Activated naive CD8-positive, alpha-beta T cell (primary cell): ENCODE measurements at regions not wholly inside any gene's neighbourhood (a gene's known extent, or its start where the extent isn't known, plus 50 kb on each side); places are given as distances from the start of the nearest gene placed in this dataset.
"Not testable (repeated sequence)": the region's sequence is repeated elsewhere in the genome, so short reads cannot be mapped to it uniquely, and the experiment has no call there.

Source experiments
- H3K27ac Mint-ChIP-seq: one replicate; pipeline ENCODE4 v1.8.0; 2021; ENCODE audit warnings: mixed read lengths
- H3K27me3 Mint-ChIP-seq: one replicate; pipeline ENCODE4 v1.8.0; 2021; ENCODE audit warnings: mixed read lengths
- H3K36me3 Mint-ChIP-seq: one replicate; pipeline ENCODE4 v1.8.0; 2021; ENCODE audit warnings: mixed read lengths
- H3K4me1 Mint-ChIP-seq: one replicate; pipeline ENCODE4 v1.8.0; 2021; ENCODE audit warnings: low read depth, mixed read lengths
- H3K4me3 Mint-ChIP-seq: one replicate; pipeline ENCODE4 v1.8.0; 2021; ENCODE audit warnings: mild to moderate bottlenecking, mixed read lengths
- H3K9me3 Mint-ChIP-seq: one replicate; pipeline ENCODE4 v1.8.0; 2021; ENCODE audit warnings: low read depth, mixed read lengths

DNA sequence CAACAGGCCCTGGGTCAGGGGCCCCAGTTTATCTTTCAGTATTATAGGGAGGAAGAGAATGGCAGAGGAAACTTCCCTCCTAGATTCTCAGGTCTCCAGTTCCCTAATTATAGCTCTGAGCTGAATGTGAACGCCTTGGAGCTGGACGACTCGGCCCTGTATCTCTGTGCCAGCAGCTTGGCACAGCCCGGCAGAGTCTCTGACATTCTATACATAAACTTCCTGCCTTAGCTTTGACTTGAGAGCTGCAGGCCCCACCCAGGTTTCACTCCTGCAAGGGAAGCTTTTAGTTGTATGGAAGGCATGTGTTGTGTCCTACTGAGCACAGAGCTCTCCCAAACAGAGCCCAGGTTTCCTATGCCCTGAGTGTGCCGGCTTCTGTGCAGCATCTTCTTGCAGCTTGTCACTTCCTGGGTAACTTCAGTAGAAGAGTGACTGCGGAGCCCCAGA, 205.6 kb upstream of the PRSS58 start:
- Mint-ChIP-seq H3K4me3 (peak overlapping the region; percentile 80), H3K36me3 (no peaks in the 10 kb centered on the region), H3K27ac (peak overlapping the region; percentile 96), H3K9me3 (no peaks in the 10 kb centered on the region), H3K27me3 (no peaks in the 10 kb centered on the region), H3K4me1 (peaks cover 63% of the 10 kb centered on the region)

- no peaks in the 10 kb centered on the region for H3K36me3 Mint-ChIP-seq
- H3K27me3 Mint-ChIP-seq = no peaks in the 10 kb centered on the region
- H3K4me1 Mint-ChIP-seq = peaks cover 54% of the 10 kb centered on the region
- H3K9me3 Mint-ChIP-seq = no peaks in the 10 kb centered on the region
- no peak overlapping the region for H3K4me3 Mint-ChIP-seq
- H3K27ac Mint-ChIP-seq = peak overlapping the region; percentile 96
These were observed 203.6 kb upstream of the PRSS58 start for GRCh38 chr7:142461437-142461836.

GRCh38 chr7:142460402-142461117, 202.7 kb upstream of the PRSS58 start:
- H3K4me1 Mint-ChIP-seq = peaks cover 51% of the 10 kb centered on the region
- H3K9me3 Mint-ChIP-seq = no peaks in the 10 kb centered on the region
- H3K4me3 Mint-ChIP-seq = no peak overlapping the region
- no peaks in the 10 kb centered on the region for H3K36me3 Mint-ChIP-seq
- H3K27me3 Mint-ChIP-seq = no peaks in the 10 kb centered on the region
- peak overlapping the region; percentile 4 for H3K27ac Mint-ChIP-seq

DNA sequence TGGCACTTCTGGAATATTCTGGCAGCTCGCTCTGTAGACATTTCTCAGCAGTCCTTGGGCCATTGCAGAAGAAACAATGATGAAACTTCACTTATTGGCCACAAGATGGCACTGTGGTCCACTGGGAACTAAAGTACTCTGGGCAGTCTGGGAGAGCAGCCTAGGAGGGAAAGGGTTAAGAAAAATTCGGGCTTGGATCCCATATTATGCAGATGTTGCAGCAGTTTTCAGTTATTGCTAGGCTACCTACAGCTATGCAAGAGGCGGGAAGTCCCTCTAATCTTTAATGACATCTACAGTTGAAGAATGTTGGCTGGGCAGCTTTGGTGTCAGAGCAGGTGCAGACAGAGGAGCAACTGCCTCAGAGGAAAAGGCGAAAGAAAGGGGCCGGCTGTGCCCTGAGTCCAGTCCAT, 201.7 kb upstream of the PRSS58 start:
- Mint-ChIP-seq H3K27me3 (no peaks in the 10 kb centered on the region), H3K27ac (peak overlapping the region; percentile 74), H3K4me3 (peak overlapping the region; percentile 31), H3K4me1 (peaks cover 48% of the 10 kb centered on the region), H3K36me3 (no peaks in the 10 kb centered on the region), H3K9me3 (no peaks in the 10 kb centered on the region)

DNA sequence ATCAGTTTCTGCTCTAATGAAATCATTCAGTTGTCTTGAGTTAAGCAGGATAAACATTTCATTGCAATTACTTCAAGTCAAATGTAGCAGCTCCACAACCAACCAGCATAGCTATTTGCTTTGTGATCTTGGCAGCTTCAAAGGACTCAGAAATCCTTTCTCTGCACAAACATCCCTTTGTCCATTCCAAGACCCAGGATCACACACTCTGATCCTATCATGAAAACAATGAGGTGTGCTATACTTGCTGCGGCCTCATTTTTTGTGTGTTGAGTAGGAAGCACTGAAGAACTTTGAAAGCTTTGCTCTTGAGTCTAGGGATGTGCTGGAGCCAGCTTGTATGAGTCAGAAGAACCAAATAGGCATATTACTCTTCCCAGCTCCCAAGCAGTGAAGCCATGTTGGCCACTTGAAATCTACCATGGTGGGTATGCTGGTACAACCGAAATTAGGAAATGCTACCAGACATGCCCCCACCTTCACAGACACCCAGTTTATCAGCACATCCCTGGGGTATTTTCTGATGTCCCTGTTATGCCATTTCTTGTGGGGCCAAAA, 199.4 kb upstream of the PRSS58 start:
- Mint-ChIP-seq H3K4me1 (peaks cover 28% of the 10 kb centered on the region), H3K27ac (no peak overlapping the region), H3K9me3 (no peaks in the 10 kb centered on the region), H3K36me3 (no peaks in the 10 kb centered on the region), H3K4me3 (no peak overlapping the region), H3K27me3 (no peaks in the 10 kb centered on the region)

GRCh38 chr7:142455392-142455791, 197.5 kb upstream of the PRSS58 start:
- no peaks in the 10 kb centered on the region for H3K36me3 Mint-ChIP-seq
- H3K4me3 Mint-ChIP-seq = peak overlapping the region; percentile 69
- H3K27ac Mint-ChIP-seq = peak overlapping the region; percentile 34
- H3K4me1 Mint-ChIP-seq = peaks cover 23% of the 10 kb centered on the region
- no peaks in the 10 kb centered on the region for H3K27me3 Mint-ChIP-seq
- no peaks in the 10 kb centered on the region for H3K9me3 Mint-ChIP-seq

DNA sequence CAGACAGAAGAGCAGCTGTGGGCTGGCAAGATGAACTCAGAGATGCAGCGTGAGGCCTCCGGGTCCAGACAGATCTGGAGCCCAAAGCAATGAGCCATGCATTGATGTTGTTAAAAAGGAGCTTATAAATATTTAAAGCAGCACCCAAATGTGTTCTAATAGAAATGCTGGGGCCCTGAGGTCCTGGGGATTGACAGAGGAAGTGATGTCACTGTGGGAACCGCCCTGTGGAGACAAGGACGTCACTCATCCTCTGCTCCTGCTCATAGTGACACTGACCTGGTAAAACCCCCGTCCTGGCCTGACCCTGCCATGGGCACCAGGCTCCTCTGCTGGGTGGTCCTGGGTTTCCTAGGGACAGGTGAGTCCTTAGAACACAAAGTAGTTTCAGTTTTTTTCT, 197.0 kb upstream of the PRSS58 start:
- no peaks in the 10 kb centered on the region for H3K9me3 Mint-ChIP-seq
- peaks cover 21% of the 10 kb centered on the region for H3K4me1 Mint-ChIP-seq
- peak overlapping the region; percentile 69 for H3K4me3 Mint-ChIP-seq
- no peaks in the 10 kb centered on the region for H3K27me3 Mint-ChIP-seq
- H3K36me3 Mint-ChIP-seq = no peaks in the 10 kb centered on the region
- H3K27ac Mint-ChIP-seq = peak overlapping the region; percentile 50

- Mint-ChIP-seq H3K9me3 (no peaks in the 10 kb centered on the region), H3K27me3 (no peaks in the 10 kb centered on the region), H3K4me1 (peaks cover 6% of the 10 kb centered on the region), H3K27ac (no peak overlapping the region), H3K36me3 (no peaks in the 10 kb centered on the region), H3K4me3 (no peak overlapping the region)
These were observed 194.9 kb upstream of the PRSS58 start for GRCh38 chr7:142452791-142453190.

- H3K27me3 Mint-ChIP-seq = no peaks in the 10 kb centered on the region
- H3K27ac Mint-ChIP-seq = no peak overlapping the region
- no peaks in the 10 kb centered on the region for H3K36me3 Mint-ChIP-seq
- peaks cover 6% of the 10 kb centered on the region for H3K4me1 Mint-ChIP-seq
- H3K9me3 Mint-ChIP-seq = no peaks in the 10 kb centered on the region
- H3K4me3 Mint-ChIP-seq = no peak overlapping the region
These were observed 194.0 kb upstream of the PRSS58 start for GRCh38 chr7:142451817-142452216.

GRCh38 chr7:142451296-142451695, 193.4 kb upstream of the PRSS58 start:
- H3K4me1 Mint-ChIP-seq = peaks cover 6% of the 10 kb centered on the region
- peak overlapping the region; percentile 64 for H3K4me3 Mint-ChIP-seq
- H3K36me3 Mint-ChIP-seq = no peaks in the 10 kb centered on the region
- H3K9me3 Mint-ChIP-seq = no peaks in the 10 kb centered on the region
- H3K27me3 Mint-ChIP-seq = no peaks in the 10 kb centered on the region
- no peak overlapping the region for H3K27ac Mint-ChIP-seq

GRCh38 chr7:142450695-142451094, 192.8 kb upstream of the PRSS58 start:
- Mint-ChIP-seq H3K36me3 (no peaks in the 10 kb centered on the region), H3K27me3 (no peaks in the 10 kb centered on the region), H3K27ac (no peak overlapping the region), H3K4me1 (peaks cover 6% of the 10 kb centered on the region), H3K9me3 (no peaks in the 10 kb centered on the region), H3K4me3 (peak overlapping the region; percentile 64)

DNA sequence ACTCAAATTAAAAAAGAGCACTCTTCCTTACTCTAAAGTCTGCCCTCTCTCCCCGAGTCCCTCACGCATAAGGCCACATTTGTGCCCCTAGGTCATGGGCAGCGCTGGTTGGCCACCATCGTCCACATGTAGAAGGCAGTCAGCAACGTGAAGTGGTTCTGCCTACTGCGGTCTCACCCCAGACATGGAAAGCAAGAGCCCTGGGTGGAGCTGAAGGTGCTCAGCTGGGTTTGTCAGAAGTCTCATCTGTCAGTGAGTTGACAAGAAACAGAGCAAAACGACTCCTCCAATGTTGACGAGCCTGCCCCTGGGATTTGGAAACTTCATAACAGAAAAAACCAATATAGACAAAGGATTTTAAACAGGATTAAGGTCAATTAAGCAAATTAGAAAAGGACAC, 192.3 kb upstream of the PRSS58 start:
- no peaks in the 10 kb centered on the region for H3K36me3 Mint-ChIP-seq
- H3K9me3 Mint-ChIP-seq = no peaks in the 10 kb centered on the region
- no peaks in the 10 kb centered on the region for H3K27me3 Mint-ChIP-seq
- peak overlapping the region; percentile 76 for H3K27ac Mint-ChIP-seq
- peak overlapping the region; percentile 70 for H3K4me3 Mint-ChIP-seq
- H3K4me1 Mint-ChIP-seq = peaks cover 7% of the 10 kb centered on the region

GRCh38 chr7:142448857-142449256, 191.0 kb upstream of the PRSS58 start:
- H3K4me1 Mint-ChIP-seq = peaks cover 12% of the 10 kb centered on the region
- H3K27ac Mint-ChIP-seq, H3K9me3 Mint-ChIP-seq, H3K36me3 Mint-ChIP-seq, H3K27me3 Mint-ChIP-seq, H3K4me3 Mint-ChIP-seq: not testable (repeated sequence)

DNA sequence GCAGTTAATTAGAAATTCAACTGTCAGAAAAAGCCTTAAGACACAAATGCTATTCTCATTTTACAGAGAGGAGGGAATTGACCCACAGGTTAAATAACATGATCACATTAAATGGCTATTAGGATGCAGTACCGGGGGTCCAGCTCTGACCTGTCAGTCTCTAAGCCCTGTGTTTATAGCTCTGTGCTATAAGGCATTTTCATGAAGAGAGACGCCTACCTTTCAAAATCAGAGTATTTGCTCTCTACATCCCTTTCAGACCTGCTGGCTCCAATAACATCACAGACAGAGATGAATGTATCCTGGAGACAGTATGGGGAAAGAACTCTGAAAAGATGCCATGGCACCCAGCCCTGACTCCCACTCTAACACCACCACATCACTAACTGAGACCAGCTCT, 189.9 kb upstream of the PRSS58 start:
- peaks cover 19% of the 10 kb centered on the region for H3K4me1 Mint-ChIP-seq
- no peaks in the 10 kb centered on the region for H3K36me3 Mint-ChIP-seq
- H3K27me3 Mint-ChIP-seq = no peaks in the 10 kb centered on the region
- no peaks in the 10 kb centered on the region for H3K9me3 Mint-ChIP-seq
- H3K27ac Mint-ChIP-seq = no peak overlapping the region
- no peak overlapping the region for H3K4me3 Mint-ChIP-seq

- H3K27ac Mint-ChIP-seq = peak overlapping the region; percentile 66
- H3K27me3 Mint-ChIP-seq = no peaks in the 10 kb centered on the region
- H3K36me3 Mint-ChIP-seq = no peaks in the 10 kb centered on the region
- H3K9me3 Mint-ChIP-seq = no peaks in the 10 kb centered on the region
- H3K4me1 Mint-ChIP-seq = peaks cover 33% of the 10 kb centered on the region
- H3K4me3 Mint-ChIP-seq = no peak overlapping the region
These were observed 187.3 kb upstream of the PRSS58 start for GRCh38 chr7:142445019-142445686.
